ENCODE measurements at regions not wholly inside any gene's neighbourhood (a gene's known extent, or its start where the extent isn't known, plus 50 kb on each side); places are given as distances from the start of the nearest gene placed in this dataset.

GRCh38 chr14:84961637-84962036 lies 568.3 kb upstream of the FLRT2 start:
- TF ChIP-seq E2F4 (CRISPR knock-in tag; IDR thresholded peaks at IDR 0.05; ENCODE audit: borderline replicate concordance, low read depth) (no peak), ATF1 (CRISPR knock-in tag; IDR thresholded peaks at IDR 0.05) (no peak), CTCF (IDR thresholded peaks at IDR 0.05) (no peak), ATF3 (CRISPR knock-in tag; conservative IDR thresholded peaks at IDR 0.05) (no peak)

Measured in WTC11 (cell line).